GM13977 (cell line): ENCODE measurements at regions not wholly inside any gene's neighbourhood (a gene's known extent, or its start where the extent isn't known, plus 50 kb on each side); places are given as distances from the start of the nearest gene placed in this dataset.
"Not testable (repeated sequence)": the region's sequence is repeated elsewhere in the genome, so short reads cannot be mapped to it uniquely, and the experiment has no call there.

Experiments used
- DNase-seq: peaks from one replicate; pipeline ENCODE4 v3.0.0; 2012; ENCODE audit warnings: low spot score
- in situ Hi-C: fragments of 300-500 bp; cut with MboI; formaldehyde crosslinking; loops from one replicate; pipeline ENCODE4 v1.12.0; 2022; ENCODE audit warnings: low sequenced_read_pairs, low pct_unique_long_range_greater_than_20kb, mixed read lengths, inconsistent platforms; ENCODE audit not compliant: unreplicated experiment
- TF ChIP-seq, protein P1 (sequence below): IDR thresholded peaks from 2 replicates; pipeline ENCODE4 v1.5.1; 2012; ENCODE audit warnings: mild to moderate bottlenecking, control low read depth; ENCODE audit not compliant: insufficient read depth; ENCODE audit errors: extremely low read depth, missing control alignments

DNA sequence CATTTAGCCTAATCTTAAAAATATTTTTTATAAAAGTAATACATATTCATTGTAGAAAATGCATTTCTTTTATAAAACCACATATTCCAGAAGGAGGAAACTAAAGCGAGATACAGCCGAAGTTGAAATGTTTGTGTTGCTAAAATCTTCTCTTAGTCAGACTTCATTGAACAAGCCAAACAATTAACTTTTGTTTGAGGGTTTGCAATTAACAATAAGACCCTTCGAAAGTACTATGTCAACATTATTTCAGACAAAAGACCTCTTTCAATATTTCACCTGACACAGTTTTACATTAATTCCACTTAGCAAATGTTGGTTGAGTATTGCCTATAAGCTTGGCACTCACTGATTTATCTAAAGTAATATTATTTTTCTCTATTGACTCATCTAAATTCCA lies 354.0 kb upstream of the ADAMTS5 start:
- TF ChIP-seq, protein P1, sequence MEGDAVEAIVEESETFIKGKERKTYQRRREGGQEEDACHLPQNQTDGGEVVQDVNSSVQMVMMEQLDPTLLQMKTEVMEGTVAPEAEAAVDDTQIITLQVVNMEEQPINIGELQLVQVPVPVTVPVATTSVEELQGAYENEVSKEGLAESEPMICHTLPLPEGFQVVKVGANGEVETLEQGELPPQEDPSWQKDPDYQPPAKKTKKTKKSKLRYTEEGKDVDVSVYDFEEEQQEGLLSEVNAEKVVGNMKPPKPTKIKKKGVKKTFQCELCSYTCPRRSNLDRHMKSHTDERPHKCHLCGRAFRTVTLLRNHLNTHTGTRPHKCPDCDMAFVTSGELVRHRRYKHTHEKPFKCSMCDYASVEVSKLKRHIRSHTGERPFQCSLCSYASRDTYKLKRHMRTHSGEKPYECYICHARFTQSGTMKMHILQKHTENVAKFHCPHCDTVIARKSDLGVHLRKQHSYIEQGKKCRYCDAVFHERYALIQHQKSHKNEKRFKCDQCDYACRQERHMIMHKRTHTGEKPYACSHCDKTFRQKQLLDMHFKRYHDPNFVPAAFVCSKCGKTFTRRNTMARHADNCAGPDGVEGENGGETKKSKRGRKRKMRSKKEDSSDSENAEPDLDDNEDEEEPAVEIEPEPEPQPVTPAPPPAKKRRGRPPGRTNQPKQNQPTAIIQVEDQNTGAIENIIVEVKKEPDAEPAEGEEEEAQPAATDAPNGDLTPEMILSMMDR: no peak
- in situ Hi-C loops: no loop called here
- DNase-seq: no peak

DNA sequence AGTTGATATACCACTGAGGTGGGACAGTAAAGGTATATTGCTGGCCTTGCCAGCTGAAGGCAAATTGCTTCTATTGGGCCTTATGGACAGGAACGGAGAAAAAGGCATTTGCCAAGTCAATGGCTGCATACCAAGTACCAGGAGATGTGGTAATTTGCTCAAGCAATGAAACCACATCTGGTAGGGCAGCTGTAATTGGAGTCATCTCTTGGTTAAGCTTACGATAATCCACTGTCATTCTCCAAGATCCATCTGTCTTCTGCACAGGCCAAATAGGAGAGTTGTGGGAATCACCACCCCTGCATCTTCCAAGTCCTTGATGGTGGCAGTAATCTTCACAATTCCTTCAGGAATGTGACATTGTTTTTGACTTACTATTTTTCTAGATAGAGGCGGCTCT lies 350.7 kb upstream of the ADAMTS5 start:
- in situ Hi-C loops, DNase-seq: not testable (repeated sequence)

DNA sequence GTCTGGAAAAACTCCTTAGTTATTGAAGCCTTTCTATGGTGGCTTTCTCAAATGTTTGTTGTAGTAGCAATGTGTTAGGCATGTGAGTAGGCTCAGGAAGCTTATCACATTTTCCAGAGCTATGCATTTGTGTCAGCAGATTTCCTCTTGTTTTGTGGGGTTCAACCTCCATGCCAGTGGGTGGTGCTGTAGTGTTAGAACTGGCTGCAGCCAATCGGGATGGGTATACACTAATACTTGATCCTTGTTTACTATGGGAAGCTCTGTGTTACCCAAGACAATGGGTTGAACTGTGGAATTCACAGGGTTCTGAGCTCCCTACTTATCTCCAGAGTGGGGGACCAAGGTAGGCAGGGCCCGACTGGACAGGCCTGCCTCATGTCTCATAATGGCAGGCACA lies 348.5 kb upstream of the ADAMTS5 start:
- TF ChIP-seq, protein P1: no peak
- in situ Hi-C loops: no loop called here
- no peak for DNase-seq

DNA sequence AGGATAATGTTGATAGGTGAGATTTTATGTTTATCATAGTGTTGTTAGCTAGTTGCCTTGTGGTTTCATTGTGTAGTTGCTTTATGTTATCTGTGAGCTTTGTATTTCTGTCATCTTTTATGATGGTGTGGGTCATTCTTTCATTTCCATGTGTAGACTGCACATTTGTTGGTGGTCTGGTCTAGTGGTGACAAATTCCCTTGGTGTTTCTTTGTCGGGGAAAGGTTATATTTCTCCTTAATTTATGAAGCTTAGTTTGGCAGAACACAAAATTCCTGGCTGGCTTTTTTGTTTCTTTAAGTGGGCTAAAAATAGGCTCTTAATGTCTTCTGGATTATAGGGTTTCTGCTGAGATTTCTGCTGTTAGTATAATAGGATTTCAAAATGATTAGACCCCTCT lies 347.2 kb upstream of the ADAMTS5 start:
- in situ Hi-C loops: no loop called here
- no peak for DNase-seq
- TF ChIP-seq, protein P1: no peak

DNA sequence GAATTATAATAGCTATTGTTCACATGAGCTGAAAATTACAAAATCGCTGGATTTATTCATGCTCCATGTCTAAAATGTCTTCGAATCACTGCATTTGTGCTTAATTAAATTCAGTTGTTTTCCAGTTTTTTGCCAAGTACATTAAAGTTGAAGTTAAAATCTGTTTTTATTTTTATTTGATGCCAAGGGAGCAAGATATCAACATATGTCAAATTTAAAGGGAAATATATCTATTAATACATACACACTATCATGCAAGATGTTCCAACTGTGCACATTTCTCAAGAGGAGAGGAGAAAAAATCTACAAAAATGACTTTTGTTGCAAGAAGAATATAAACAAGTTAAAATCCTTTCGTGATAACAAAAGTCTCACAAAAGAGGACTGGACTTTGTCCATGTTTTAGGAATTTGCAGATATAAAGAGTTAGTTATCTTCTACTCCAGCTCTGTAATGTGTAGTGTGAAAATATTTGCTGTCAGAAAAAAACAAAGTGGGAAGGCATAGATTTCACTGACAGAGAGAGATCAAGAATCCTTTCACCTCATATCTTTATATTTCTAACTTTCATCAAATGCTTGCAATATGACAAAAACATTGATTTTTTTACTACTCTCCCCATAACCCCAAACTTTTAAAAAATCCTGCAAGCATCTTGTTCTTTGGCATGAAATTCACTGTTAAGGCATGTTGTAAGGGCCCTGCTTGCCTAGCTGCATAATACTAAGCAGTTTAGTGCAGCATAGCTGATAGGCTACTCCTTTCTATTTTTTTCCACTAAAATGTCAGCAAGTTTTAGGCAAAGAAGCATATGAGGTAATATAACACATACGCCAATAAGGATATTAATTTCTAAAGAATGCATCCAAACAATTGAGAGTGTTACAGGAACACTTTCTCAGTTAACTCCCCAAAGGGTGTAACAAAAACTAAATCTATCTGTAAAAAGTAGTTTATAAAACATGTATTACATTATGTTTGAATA lies 340.2 kb upstream of the ADAMTS5 start:
- in situ Hi-C loops: no loop called here
- no peak for DNase-seq
- TF ChIP-seq, protein P1: no peak

DNA sequence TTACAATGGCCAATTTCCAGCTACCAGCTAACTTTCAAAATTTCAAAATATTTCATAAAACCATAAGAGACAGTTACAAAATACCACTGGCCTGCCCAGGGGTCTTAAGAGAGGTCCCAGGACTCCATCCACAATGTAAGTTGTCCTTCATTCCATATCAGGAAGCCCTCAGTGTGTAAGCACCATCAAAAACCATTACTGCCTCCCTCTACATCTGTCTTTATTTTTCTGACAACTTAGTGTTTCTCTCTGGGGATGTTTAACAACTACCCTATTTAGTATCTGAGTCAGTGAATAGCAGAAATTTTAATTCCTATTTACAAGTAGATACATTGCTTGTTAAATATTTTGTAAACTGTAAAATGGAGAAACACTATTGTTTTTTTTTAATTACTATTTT lies 339.3 kb upstream of the ADAMTS5 start:
- in situ Hi-C loops: no loop called here
- TF ChIP-seq, protein P1: no peak
- no peak for DNase-seq

DNA sequence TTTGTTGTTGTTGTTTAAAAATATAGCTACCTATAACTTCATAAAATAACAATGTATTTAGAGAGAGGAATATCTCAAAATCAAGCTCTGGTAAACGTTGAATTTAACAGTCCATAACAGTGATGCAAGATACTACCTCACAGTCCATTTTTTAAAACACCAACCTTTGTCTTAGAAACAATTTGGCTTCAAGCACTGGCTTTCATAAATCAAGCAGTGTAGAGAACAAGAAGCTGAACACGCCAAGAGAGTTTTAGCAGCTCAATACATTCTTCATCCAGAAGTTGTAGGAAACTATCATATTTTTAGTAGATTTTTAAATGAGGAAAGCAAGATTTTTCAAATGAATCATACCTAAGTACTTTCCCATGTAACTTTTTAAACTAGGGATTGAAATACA lies 334.3 kb upstream of the ADAMTS5 start:
- TF ChIP-seq, protein P1: no peak
- in situ Hi-C loops: no loop called here
- no peak for DNase-seq
